Brain microvascular endothelial cell (primary cell): ENCODE measurements at regions not wholly inside any gene's neighbourhood (a gene's known extent, or its start where the extent isn't known, plus 50 kb on each side); places are given as distances from the start of the nearest gene placed in this dataset.

Experiments used
- DNase-seq: peaks from one replicate; pipeline ENCODE4 v3.0.0-alpha.2; 2020
- H3K27ac ChIP-seq: fragments of 250-450 bp; sonication (Bioruptor Pico); 2 replicates; pipeline ENCODE4 v1.5.1; 2020; ENCODE audit warnings: mild to moderate bottlenecking, moderate library complexity
- H3K27me3 ChIP-seq: fragments of 250-450 bp; sonication (Bioruptor Pico); replicated peaks from 2 replicates; pipeline ENCODE4 v1.5.1; 2020; ENCODE audit warnings: mild to moderate bottlenecking
- H3K36me3 ChIP-seq: fragments of 250-450 bp; sonication (Bioruptor Pico); replicated peaks from 2 replicates; pipeline ENCODE4 v1.5.1; 2020; ENCODE audit warnings: mild to moderate bottlenecking
- H3K4me3 ChIP-seq: 2 replicates; pipeline ENCODE4 v1.5.1; 2011; ENCODE audit warnings: low read depth, mild to moderate bottlenecking, control low read depth, low read length, moderate library complexity
- CTCF ChIP-seq: IDR thresholded peaks from 2 replicates; pipeline ENCODE4 v1.5.1; 2011; ENCODE audit warnings: low read depth, mild to moderate bottlenecking, moderate library complexity, low read length, control low read depth, inconsistent platforms; ENCODE audit errors: missing control alignments
- in situ Hi-C: cut with HindIII; loops from 2 replicates; pipeline ENCODE4 v1.10.0; 2017; ENCODE audit warnings: low sequenced_read_pairs, low pct_ligation_motif_present

- Histone ChIP-seq H3K36me3 (no peaks in the 10 kb centered on the region), H3K4me3 (no peak overlapping the region), H3K27me3 (no peaks in the 10 kb centered on the region), H3K27ac (no peak overlapping the region)
- in situ Hi-C loops = no loop called here
- peak; percentile 2 for DNase-seq
- peak; percentile 41 for TF ChIP-seq CTCF
Observed at GRCh38 chr2:22904126-22904684, 480.8 kb upstream of the KLHL29 start.

GRCh38 chr2:22907330-22907729, 477.6 kb upstream of the KLHL29 start:
- Histone ChIP-seq H3K4me3 (no peak overlapping the region), H3K36me3 (no peaks in the 10 kb centered on the region), H3K27ac (no peak overlapping the region), H3K27me3 (no peaks in the 10 kb centered on the region)
- in situ Hi-C loops = no loop called here
- no peak for TF ChIP-seq CTCF
- DNase-seq = no peak

GRCh38 chr2:22912398-22912797, 472.6 kb upstream of the KLHL29 start:
- in situ Hi-C loops = no loop called here
- DNase-seq = no peak
- Histone ChIP-seq H3K27me3 (no peaks in the 10 kb centered on the region), H3K27ac (no peak overlapping the region), H3K36me3 (no peaks in the 10 kb centered on the region), H3K4me3 (no peak overlapping the region)
- TF ChIP-seq CTCF = no peak

- Histone ChIP-seq H3K36me3 (no peaks in the 10 kb centered on the region), H3K27ac (no peak overlapping the region), H3K4me3 (no peak overlapping the region), H3K27me3 (no peaks in the 10 kb centered on the region)
- in situ Hi-C loops = no loop called here
- no peak for TF ChIP-seq CTCF
- DNase-seq = no peak
Observed at GRCh38 chr2:22929998-22930397, 455.0 kb upstream of the KLHL29 start.

- in situ Hi-C loops = no loop called here
Observed at GRCh38 chr2:22930781-22931180, 454.2 kb upstream of the KLHL29 start.

More at GRCh38 chr2:22930781-22931180, 454.2 kb upstream of the KLHL29 start:
- no peaks in the 10 kb centered on the region for H3K36me3 ChIP-seq
- no peaks in the 10 kb centered on the region for H3K27me3 ChIP-seq
- no peak for DNase-seq
- TF ChIP-seq CTCF = no peak
- no peak overlapping the region for H3K27ac ChIP-seq
- H3K4me3 ChIP-seq = no peak overlapping the region
